ENCODE measurements at regions not wholly inside any gene's neighbourhood (a gene's known extent, or its start where the extent isn't known, plus 50 kb on each side); places are given as distances from the start of the nearest gene placed in this dataset.

- no peak for TF ChIP-seq CTCF (IDR thresholded peaks at IDR 0.05)
Observed at GRCh38 chr2:43023791-43024514, 202.5 kb downstream of the ZFP36L2 start.

DNA sequence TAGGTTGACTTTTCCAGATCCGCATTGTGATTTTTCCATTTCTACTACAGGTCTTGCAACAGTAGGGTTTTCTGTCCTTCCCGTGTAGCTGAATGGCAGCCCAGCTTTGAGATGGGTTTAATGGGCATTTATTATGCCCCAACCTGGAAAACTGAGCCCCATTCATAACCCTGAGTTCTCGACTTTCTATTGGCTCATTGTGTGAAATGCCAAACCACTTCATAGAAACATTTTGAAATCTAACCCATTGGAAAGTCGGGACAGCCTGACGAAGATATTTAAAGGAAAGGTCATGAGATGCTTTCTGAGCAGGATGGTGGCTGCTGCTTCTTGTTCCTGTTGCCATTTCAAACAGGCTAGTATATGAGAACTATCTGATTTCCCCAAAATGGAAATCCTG lies 203.5 kb downstream of the ZFP36L2 start:
- Histone ChIP-seq H3K27ac (no peak overlapping the region), H3K9me3 (peaks cover 0 to 5% of the 10 kb centered on the region in 2 donors), H3K36me3 (no peaks in the 10 kb centered on the region), H3K4me1 (no peaks in the 10 kb centered on the region), H3K4me3 (no peak overlapping the region), H3K27me3 (no peaks in the 10 kb centered on the region)
- intact Hi-C loops (cut with DNase I) = loop anchor here (5.0 kb wide), 3 partner anchors 46 to 519 kb away; no protein-coding TSS in a partner anchor
- TF ChIP-seq CTCF (IDR thresholded peaks at IDR 0.05) = no peak
- DNase-seq (ENCODE audit: low spot score in 2 of 2) = no peak

More at GRCh38 chr2:43023791-43024514, 202.5 kb downstream of the ZFP36L2 start:
- Histone ChIP-seq H3K9me3 (peaks cover 0 to 5% of the 10 kb centered on the region in 2 donors), H3K27me3 (no peaks in the 10 kb centered on the region), H3K36me3 (no peaks in the 10 kb centered on the region), H3K4me3 (no peak overlapping the region), H3K27ac (no peak overlapping the region), H3K4me1 (no peaks in the 10 kb centered on the region)
- intact Hi-C loops (cut with DNase I) = loop anchor here (1.0 to 5.0 kb wide), 5 partner anchors 47 to 518 kb away; partner anchors contain the start of gene ZFP36L2
- DNase-seq (ENCODE audit: low spot score in 2 of 2) = no peak

DNA sequence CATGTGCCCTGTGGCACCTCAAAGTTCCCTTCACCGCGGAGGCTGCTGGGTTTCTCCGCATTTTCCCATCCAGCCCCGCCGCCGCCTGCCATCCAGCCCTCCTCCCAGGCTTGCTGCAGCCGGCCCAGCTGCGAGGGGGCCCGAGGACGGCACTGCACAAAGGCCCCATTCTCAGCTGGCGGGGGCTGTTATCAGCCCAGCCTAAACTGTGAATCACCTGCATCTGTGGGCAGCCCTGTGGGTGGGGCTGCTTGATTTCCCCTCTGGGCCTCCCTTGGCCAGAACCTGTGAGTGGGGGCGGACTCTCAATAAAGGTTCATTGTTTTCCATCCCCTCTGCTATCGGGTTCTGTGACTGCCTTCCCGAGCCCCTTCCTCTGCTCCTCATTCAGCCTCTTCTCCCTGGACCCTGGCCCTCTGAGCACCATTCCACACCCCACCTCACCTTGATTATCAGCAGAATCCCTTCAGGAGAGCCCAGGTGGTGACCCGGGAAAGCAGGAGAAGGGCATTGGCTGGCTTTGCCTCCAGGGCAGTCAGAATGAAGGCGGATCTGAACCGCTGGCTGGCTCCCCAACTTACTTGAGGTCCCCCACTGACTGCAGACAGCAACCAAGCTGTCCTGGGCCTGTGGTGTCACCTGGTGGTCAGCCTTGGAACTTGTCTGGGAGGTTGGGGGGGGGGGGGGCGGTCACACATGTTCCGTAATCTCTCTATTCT lies 204.5 kb downstream of the ZFP36L2 start:
- Histone ChIP-seq H3K9me3 (peaks cover 0 to 5% of the 10 kb centered on the region in 2 donors), H3K27me3 (no peaks in the 10 kb centered on the region), H3K4me3 (no peak overlapping the region), H3K27ac (no peak overlapping the region), H3K36me3 (no peaks in the 10 kb centered on the region), H3K4me1 (no peaks in the 10 kb centered on the region)
- no peak for TF ChIP-seq CTCF (IDR thresholded peaks at IDR 0.05)
- intact Hi-C loops (cut with DNase I) = loop anchor here (5.0 kb wide), 3 partner anchors 45 to 520 kb away; no protein-coding TSS in a partner anchor
- DNase-seq (ENCODE audit: low spot score in 2 of 2) = no peak

DNA sequence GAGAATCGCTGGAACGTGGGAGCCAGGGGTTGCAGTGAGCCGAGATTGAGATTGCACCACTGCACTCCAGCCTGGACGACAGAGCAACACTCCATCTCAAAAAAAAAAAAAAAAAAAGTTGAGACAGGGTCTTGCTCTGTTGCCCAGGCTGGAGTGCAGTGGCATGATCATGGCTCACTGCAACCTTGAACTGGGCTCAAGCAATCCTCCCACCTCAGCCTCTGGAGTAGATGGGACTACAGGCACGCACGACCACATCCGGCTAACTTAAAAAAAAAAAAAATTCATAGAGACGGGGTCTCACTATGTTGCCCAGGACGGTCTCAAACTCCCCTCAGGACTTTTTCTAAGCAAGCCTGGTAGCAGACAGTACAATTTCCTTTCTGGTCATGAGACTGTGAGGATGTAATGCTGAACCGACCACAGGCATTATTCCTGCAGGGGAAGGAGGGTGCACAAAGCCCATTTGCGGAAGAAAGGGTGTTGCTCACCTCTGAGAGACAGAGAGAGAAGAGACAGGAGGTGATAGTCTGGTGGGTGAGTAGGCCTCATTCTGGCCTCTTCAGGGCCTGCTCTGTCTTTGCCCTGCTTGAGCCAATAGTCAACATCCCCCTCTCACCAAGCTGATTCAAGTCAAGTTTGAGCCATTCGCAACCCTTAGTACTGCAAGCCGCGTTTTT lies 205.3 kb downstream of the ZFP36L2 start:
- Histone ChIP-seq H3K4me1 (no peaks in the 10 kb centered on the region), H3K27me3 (no peaks in the 10 kb centered on the region), H3K9me3 (peaks cover 0 to 5% of the 10 kb centered on the region in 2 donors), H3K27ac (no peak overlapping the region), H3K36me3 (no peaks in the 10 kb centered on the region), H3K4me3 (no peak overlapping the region)
- no peak for TF ChIP-seq CTCF (IDR thresholded peaks at IDR 0.05)
- no peak for DNase-seq (ENCODE audit: low spot score in 2 of 2)
- intact Hi-C loops (cut with DNase I) = loop anchor here (5.0 kb wide), 3 partner anchors 44 to 521 kb away; no protein-coding TSS in a partner anchor

- intact Hi-C loops (cut with DNase I) = loop anchor here (5.0 kb wide), 3 partner anchors 43 to 522 kb away; no protein-coding TSS in a partner anchor
- no peak overlapping the region for H3K4me3 ChIP-seq
- no peak for TF ChIP-seq CTCF (IDR thresholded peaks at IDR 0.05)
- no peak overlapping the region for H3K27ac ChIP-seq
- DNase-seq (ENCODE audit: low spot score in 2 of 2) = peak in 1 of 2 donors; percentile 35
- no peaks in the 10 kb centered on the region for H3K36me3 ChIP-seq
- H3K4me1 ChIP-seq = no peaks in the 10 kb centered on the region
- no peaks in the 10 kb centered on the region for H3K27me3 ChIP-seq
- peaks cover 0 to 5% of the 10 kb centered on the region in 2 donors for H3K9me3 ChIP-seq
Observed at GRCh38 chr2:43020296-43020695, 206.1 kb downstream of the ZFP36L2 start.

Measured in ascending aorta (tissue), 2 donors.